ENCODE measurements at regions not wholly inside any gene's neighbourhood (a gene's known extent, or its start where the extent isn't known, plus 50 kb on each side); places are given as distances from the start of the nearest gene placed in this dataset.
"Not testable (repeated sequence)": the region's sequence is repeated elsewhere in the genome, so short reads cannot be mapped to it uniquely, and the experiment has no call there.

- POLR2A ChIA-PET (ENCODE audit: partially characterized antibody); H2AK5ac ChIP-seq (ENCODE audit: low read depth, low read length); H2BK20ac ChIP-seq (ENCODE audit: low read length); H3K4me2 ChIP-seq (ENCODE audit: insufficient read depth in 1 of 2, low read depth in 2 of 2, low read length in 2 of 2); H3K56ac ChIP-seq (replicated peaks; ENCODE audit: insufficient read length, low read depth, low read length); H3K9ac ChIP-seq (replicated peaks in 1 of 4; ENCODE audit: extremely low read depth in 1 of 4, low read depth in 3 of 4, low read length in 3 of 4); H3K79me2 ChIP-seq (ENCODE audit: control insufficient read depth in 1 of 2, insufficient read depth in 2 of 2, low read length in 2 of 2); DNase-seq (ENCODE audit: low read depth in 1 of 2, low spot score in 2 of 2); FAIRE-seq; H3K18ac ChIP-seq (ENCODE audit: extremely low read depth, low read length); H2BK120ac ChIP-seq (replicated peaks; ENCODE audit: low read depth, low read length); H3K4ac ChIP-seq (replicated peaks; ENCODE audit: insufficient read length, low read depth, low read length); H3K23me2 ChIP-seq (ENCODE audit: low read depth, low read length); H4K20me1 ChIP-seq (replicated peaks in 1 of 2; ENCODE audit: control insufficient read depth in 1 of 2, insufficient read depth in 2 of 2, low read length in 2 of 2); H3K27me3 ChIP-seq (replicated peaks in 1 of 4; ENCODE audit: control insufficient read depth in 3 of 4, extremely low read depth in 1 of 4, insufficient read depth in 3 of 4, low read length in 3 of 4); H3K4me1 ChIP-seq (replicated peaks in 1 of 4; ENCODE audit: control insufficient read depth in 3 of 4, insufficient read depth in 4 of 4, low read length in 3 of 4); H3K27ac ChIP-seq (ENCODE audit: low read depth, low read length); H2BK15ac ChIP-seq (ENCODE audit: low read length); H2AFZ ChIP-seq (ENCODE audit: low read length); H3K9me3 ChIP-seq (ENCODE audit: insufficient read depth in 2 of 2, low read depth in 1 of 2, low read length in 1 of 2); H4K5ac ChIP-seq (ENCODE audit: insufficient read length, low read depth, low read length); H3K4me3 ChIP-seq (ENCODE audit: extremely low read depth in 1 of 4, insufficient read depth in 2 of 4, low read depth in 3 of 4, low read length in 4 of 4); H3K36me3 ChIP-seq (ENCODE audit: control insufficient read depth in 2 of 4, insufficient read depth in 4 of 4, low read length in 3 of 4); H4K91ac ChIP-seq (replicated peaks; ENCODE audit: insufficient read length, low read length); H3K14ac ChIP-seq (ENCODE audit: insufficient read length); H2BK5ac ChIP-seq (ENCODE audit: low read depth, low read length); H2BK12ac ChIP-seq (ENCODE audit: low read depth, low read length); H3K23ac ChIP-seq (ENCODE audit: insufficient read length); H3K79me1 ChIP-seq (ENCODE audit: low read depth, low read length); H4K8ac ChIP-seq (ENCODE audit: extremely low read depth, insufficient read depth, low read length): not testable (repeated sequence)
- 93% methylated on average over 3 of the region's 3 CpGs; no CpG with 5 or more reads in 1 of the 2 experiments for WGBS, 2 experiments (ENCODE audit: extremely low coverage in 1 of 2, insufficient coverage in 1 of 2, insufficient read length in 1 of 2, insufficient replicate concordance in 2 of 2, low coverage in 1 of 2, low lambda C conversion rate in 2 of 2, missing lambda C conversion rate in 1 of 2)
- CTCF ChIA-PET (ENCODE audit: partially characterized antibody): interaction anchor here (1.0 to 1.7 kb wide), 3 partner anchors 9 to 83 kb away, joined by 3 to 4 read pairs (median 4); no protein-coding TSS in a partner anchor
Measured at GRCh38 chr14:21817010-21817409, 143.4 kb upstream of the OR4E1 start.
